ENCODE measurements at regions not wholly inside any gene's neighbourhood (a gene's known extent, or its start where the extent isn't known, plus 50 kb on each side); places are given as distances from the start of the nearest gene placed in this dataset.

DNA sequence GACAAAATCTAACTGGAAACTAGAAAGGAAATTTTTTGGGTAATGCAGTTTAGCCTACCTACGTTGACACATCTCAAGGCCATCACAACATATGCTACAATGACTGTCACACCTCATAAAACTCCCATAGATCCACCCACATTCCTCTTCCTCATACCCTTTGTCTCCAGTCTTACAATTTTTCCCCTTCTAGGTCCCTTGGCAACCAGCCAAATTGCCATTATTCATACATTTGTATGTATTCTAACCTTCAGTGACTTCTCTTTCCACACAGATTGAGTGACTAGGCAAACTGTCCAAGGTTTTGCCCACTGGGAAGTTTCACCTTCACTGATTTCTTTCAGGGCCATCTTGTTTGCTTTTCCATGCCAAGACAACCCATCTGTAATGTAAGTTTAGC lies 100.5 kb upstream of the TPK1 start:
- no peak for DNase-seq

DNA sequence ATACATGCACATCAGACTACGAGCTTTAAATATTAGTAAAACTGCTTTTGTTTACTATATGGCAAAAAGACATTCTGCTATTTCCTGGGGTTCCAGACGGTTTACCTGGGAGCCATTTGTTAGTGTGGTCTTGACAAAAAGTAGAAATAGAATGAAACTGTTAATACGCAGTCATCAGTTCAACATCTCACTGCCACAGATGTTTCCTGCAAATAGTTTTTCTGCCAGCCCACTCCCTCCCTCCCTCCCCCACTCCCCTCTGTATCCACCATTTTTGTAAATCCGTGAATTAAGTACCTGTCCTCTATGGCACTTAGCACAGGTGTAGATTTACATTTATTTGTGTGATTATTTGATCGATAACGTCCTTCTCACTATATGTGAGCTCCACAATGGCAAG lies 74.6 kb upstream of the TPK1 start:
- DNase-seq, result no peak

DNA sequence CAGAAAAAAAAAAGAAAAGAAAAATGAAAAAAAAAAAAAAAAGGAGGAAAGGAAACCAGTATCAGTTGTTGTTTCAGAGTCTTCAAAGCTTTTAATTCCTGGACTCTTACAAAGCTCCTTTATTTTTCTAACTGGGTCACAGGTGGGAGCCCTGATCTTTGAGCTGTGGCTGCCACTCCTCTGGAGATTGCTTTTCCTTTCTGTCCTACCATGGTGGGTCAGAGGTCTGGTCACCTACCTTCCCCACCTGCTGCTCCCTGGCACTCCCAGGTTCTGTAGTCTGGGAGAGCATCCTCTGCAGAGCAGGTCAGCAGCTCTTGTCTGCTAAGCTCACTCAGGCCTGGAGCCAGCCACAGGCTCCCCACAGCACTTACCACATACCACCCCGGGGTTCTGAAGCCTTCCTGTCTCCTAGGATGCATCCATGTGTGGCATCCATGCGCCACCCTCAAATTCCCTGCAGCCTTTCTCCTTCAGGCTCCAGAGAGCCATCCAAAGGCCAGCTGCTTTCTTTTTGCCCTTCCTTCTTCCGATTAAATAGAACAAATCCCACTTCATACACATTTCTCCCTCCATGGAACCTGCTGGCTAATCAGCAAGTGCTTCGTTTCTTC lies 73.2 kb upstream of the TPK1 start:
- DNase-seq, result no peak

DNA sequence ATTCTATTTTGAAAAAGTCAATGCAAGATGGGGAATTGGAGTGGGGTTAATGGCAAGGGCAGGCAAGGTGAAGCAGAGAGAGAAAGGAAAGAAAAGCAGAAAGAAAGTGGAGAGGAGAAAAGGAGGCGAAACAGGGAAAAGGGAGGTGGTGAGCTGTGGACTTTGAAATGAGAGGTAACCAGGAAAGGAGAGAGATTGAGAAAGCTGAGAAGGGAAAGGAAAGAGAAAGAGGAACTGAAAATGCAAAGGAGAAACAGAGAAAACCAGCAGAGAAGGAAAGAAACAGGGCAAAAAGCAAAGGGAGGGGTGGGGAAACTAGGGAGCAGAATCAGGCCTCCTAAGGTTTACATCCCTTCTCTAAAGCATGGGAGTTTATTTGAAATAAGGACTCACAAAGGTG lies 72.5 kb upstream of the TPK1 start:
- no peak for DNase-seq

DNA sequence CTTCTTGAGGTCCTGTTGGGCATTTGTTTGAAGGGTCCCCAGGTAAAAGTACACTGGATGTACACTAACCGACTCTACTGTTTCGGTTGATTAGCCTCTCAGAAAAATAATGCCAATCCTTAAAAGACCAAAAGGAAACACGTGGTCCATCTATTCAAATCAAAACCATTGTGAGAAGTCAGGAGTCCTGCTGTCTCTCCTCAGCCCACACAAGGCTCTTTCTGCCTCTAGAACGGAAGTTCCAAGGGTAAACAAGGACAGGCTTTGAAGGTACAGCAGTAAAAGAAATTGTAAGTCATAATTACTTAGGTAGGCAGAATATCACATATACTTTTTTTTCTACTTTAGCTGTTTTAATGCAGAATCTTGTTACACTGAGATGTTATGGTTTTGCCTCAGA lies 71.7 kb upstream of the TPK1 start:
- peak; percentile 17 for DNase-seq

DNA sequence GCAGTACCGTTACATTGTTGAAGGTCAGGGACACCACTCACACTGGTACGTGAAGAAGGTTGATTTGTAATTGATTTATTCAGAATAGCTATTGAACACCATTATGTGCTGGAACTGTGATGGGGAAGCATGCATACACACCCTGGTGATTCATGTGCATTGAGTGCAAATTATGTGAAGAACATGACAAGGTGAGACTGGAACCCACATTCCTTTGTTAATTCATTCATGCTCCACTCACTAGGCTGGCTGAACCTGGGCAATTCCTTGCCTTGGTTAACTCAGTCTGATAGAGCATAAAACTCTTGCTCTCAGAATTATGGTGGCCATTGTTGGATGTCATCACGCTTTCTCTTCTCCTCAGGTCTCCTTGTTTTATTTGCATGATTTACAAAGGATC lies 67.3 kb upstream of the TPK1 start:
- no peak for DNase-seq

DNA sequence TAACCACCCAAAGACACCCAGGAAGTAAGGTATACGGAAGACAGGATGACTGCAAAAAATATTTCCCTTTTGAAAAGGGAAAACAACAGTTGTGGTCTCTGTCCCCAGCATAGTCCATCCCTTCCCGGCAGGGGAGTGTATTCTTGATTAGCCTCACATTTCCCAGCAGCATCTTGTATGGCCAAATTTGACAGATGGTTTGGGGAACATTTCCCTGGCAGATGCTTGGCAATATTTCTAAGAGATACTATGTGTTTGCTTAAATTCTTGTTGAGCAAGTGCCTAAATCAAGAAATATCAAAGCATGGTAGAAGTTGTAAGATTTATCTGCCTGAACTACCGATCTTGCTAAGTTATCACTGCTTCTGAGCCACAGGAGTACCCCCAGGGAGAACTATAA lies 56.9 kb upstream of the TPK1 start:
- DNase-seq, result no peak
